GM12878 (cell line): ENCODE measurements at regions not wholly inside any gene's neighbourhood (a gene's known extent, or its start where the extent isn't known, plus 50 kb on each side); places are given as distances from the start of the nearest gene placed in this dataset.

Experiments used
- ATAC-seq: fragments of 200-7000 bp; cut with Tn5 transposase; 3 replicates; pipeline ENCODE4 v1.9.1; 2020; ENCODE audit warnings: mild to moderate bottlenecking, moderate library complexity
- BruUV-seq: library from RNA; stranded (reverse); fragments of 400-500 nt; replicated peaks from 2 replicates; lab custom pipeline; 2021; lab: Mats Ljungman, UMichigan
- CTCF ChIA-PET: fragments of 300-600 bp; sonication (Branson Sonifier 250); formaldehyde crosslinking; extraction: SDS; loops from one replicate; lab custom pipeline; 2021; ENCODE audit warnings: inconsistent platforms; lab: Yijun Ruan, JAX
- POLR2A ChIA-PET: fragments of 350-600 bp; formaldehyde crosslinking; extraction: SDS; loops from one replicate; lab custom pipeline; 2021; ENCODE audit warnings: inconsistent platforms; lab: Charles Lee
- RAD21 ChIA-PET: fragments of 300-600 bp; sonication (Branson Sonifier 250); formaldehyde crosslinking; loops from one replicate; lab custom pipeline; 2023; ENCODE audit warnings: antibody characterized with exemption; ENCODE audit not compliant: unreplicated experiment; lab: Charles Lee
- SMC1A ChIA-PET: fragments of 300-600 bp; sonication (Branson Sonifier 250); formaldehyde crosslinking; loops from one replicate; lab custom pipeline; 2023; ENCODE audit not compliant: unreplicated experiment, uncharacterized antibody; lab: Charles Lee
- DNase-seq: peaks from one replicate; pipeline ENCODE4 v3.0.0-alpha.2; 2011; ENCODE audit warnings: low read depth, low spot score
- FAIRE-seq: peaks from 3 replicates; lab custom pipeline; 2011; peaks lifted over from hg19 to GRCh38; lab: Jason Lieb, UNC
- H2AFZ ChIP-seq: 2 replicates; pipeline ENCODE4 v1.6.0; 2011; ENCODE audit warnings: low read depth, low read length, control low read depth; ENCODE audit not compliant: control insufficient read depth
- H3K27ac ChIP-seq: 2 replicates; pipeline ENCODE4 v1.5.1; 2011; ENCODE audit warnings: control low read depth; ENCODE audit not compliant: control insufficient read depth, insufficient read depth
- H3K27me3 ChIP-seq, 2 experiments: replicated peaks in 1 of 2; 2 replicates each; pipeline versions ENCODE4 v1.6.0 to v1.6.1; 2011; ENCODE audit warnings: low read length in 1 of 2; ENCODE audit not compliant: control insufficient read depth in 2 of 2, insufficient read depth in 2 of 2
- H3K36me3 ChIP-seq, 2 experiments: 2 replicates each; pipeline ENCODE4 v1.5.1; 2011; ENCODE audit warnings: low read length in 1 of 2; ENCODE audit not compliant: control insufficient read depth in 2 of 2, insufficient read depth in 2 of 2
- H3K4me1 ChIP-seq: 2 replicates; pipeline ENCODE4 v1.6.1; 2011; ENCODE audit warnings: mild to moderate bottlenecking, low read length, moderate library complexity, mixed read lengths; ENCODE audit not compliant: control insufficient read depth, insufficient read depth
- H3K4me2 ChIP-seq: 2 replicates; pipeline ENCODE4 v1.6.0; 2011; ENCODE audit warnings: control low read depth; ENCODE audit not compliant: control insufficient read depth, insufficient read depth
- H3K4me3 ChIP-seq: fragments of 200-600 bp; sonication (generic); 2 replicates; pipeline ENCODE4 v1.5.1; 2016
- H3K79me2 ChIP-seq: 2 replicates; pipeline ENCODE4 v1.6.0; 2011; ENCODE audit warnings: low read length; ENCODE audit not compliant: control insufficient read depth, insufficient read depth
- H3K9ac ChIP-seq: 2 replicates; pipeline ENCODE4 v1.8.0; 2011; ENCODE audit warnings: low read length, control low read depth, mixed read lengths; ENCODE audit not compliant: control insufficient read depth, insufficient read depth
- H3K9me3 ChIP-seq: replicated peaks from 3 replicates; pipeline ENCODE4 v1.5.1; 2011; ENCODE audit warnings: mild to moderate bottlenecking, low read length; ENCODE audit not compliant: control insufficient read depth, insufficient read depth
- H4K20me1 ChIP-seq: 2 replicates; pipeline ENCODE4 v1.6.0; 2011; ENCODE audit not compliant: control insufficient read depth, insufficient read depth
- ATF3 ChIP-seq: IDR thresholded peaks from 2 replicates; pipeline ENCODE4 v1.6.1; 2011; ENCODE audit warnings: low read depth, mild to moderate bottlenecking, low read length, moderate library complexity, borderline replicate concordance; ENCODE audit errors: extremely low read depth
- BMI1 ChIP-seq: fragments of 450-650 bp; IDR thresholded peaks from 2 replicates; pipeline ENCODE4 v1.6.1; 2016; ENCODE audit warnings: mild to moderate bottlenecking, moderate library complexity, borderline replicate concordance
- E4F1 ChIP-seq: fragments of 450-650 bp; IDR thresholded peaks from 2 replicates; pipeline ENCODE4 v1.6.1; 2018; ENCODE audit warnings: borderline replicate concordance, mild to moderate bottlenecking; ENCODE audit not compliant: partially characterized antibody
- ETV6 ChIP-seq, 2 experiments: fragments of 450-650 bp in 1 of 2; IDR thresholded peaks in 1 of 2; conservative IDR thresholded peaks in 1 of 2; 2 replicates each; pipeline ENCODE4 v1.6.1; 2014; ENCODE audit warnings: antibody characterized with exemption in 1 of 2, borderline replicate concordance in 1 of 2, low read depth in 1 of 2, mild to moderate bottlenecking in 1 of 2, moderate library complexity in 1 of 2
- FOS ChIP-seq: IDR thresholded peaks from 3 replicates; pipeline ENCODE4 v1.6.1; 2011; ENCODE audit warnings: borderline replicate concordance; ENCODE audit not compliant: insufficient read length; ENCODE audit errors: extremely low read depth
- MYB ChIP-seq: fragments of 150-350 bp; IDR thresholded peaks from 2 replicates; pipeline ENCODE4 v1.6.1; 2014; ENCODE audit warnings: mild to moderate bottlenecking, low read depth, low read length, borderline replicate concordance
- MYC ChIP-seq: IDR thresholded peaks from 2 replicates; pipeline ENCODE4 v1.6.1; 2011; ENCODE audit warnings: mild to moderate bottlenecking, low read length, moderate library complexity, inconsistent platforms; ENCODE audit not compliant: insufficient read depth, insufficient replicate concordance, insufficient read length, severe bottlenecking
- NFXL1 ChIP-seq: fragments of 450-650 bp; IDR thresholded peaks from 2 replicates; pipeline ENCODE4 v1.6.1; 2017; ENCODE audit warnings: antibody characterized with exemption, mild to moderate bottlenecking, borderline replicate concordance
- SMARCA5 ChIP-seq: fragments of 450-650 bp; IDR thresholded peaks from 2 replicates; pipeline ENCODE4 v1.6.1; 2017; ENCODE audit warnings: mild to moderate bottlenecking
- STAT3 ChIP-seq: IDR thresholded peaks from 2 replicates; pipeline ENCODE4 v1.6.1; 2011; ENCODE audit warnings: low read depth, low read length, improper control_type of control experiment
- ZNF217 ChIP-seq: fragments of 450-650 bp; IDR thresholded peaks from 2 replicates; pipeline ENCODE4 v1.6.1; 2017; ENCODE audit warnings: antibody characterized with exemption, mild to moderate bottlenecking
- WGBS: methylation state at CpG from one replicate; pipeline ENCODE4 v1.1.6; 2016; ENCODE audit warnings: low lambda C conversion rate; ENCODE audit not compliant: insufficient replicate concordance, insufficient coverage; ENCODE audit errors: missing lambda C conversion rate; 5-methylcytosine and 5-hydroxymethylcytosine counted together
- in situ Hi-C: fragments of 300-500 bp; cut with MboI; formaldehyde crosslinking; loops from 9 replicates; pipeline ENCODE4 v1.14.3; 2018; ENCODE audit warnings: mixed read lengths
- intact Hi-C: fragments of 100-400 bp; cut with micrococcal nuclease; formaldehyde crosslinking; loops from one replicate; pipeline ENCODE4 v1.14.2; 2022; ENCODE audit not compliant: unreplicated experiment

- no peak for TF ChIP-seq E4F1
- no peak for TF ChIP-seq SMARCA5
These were observed 180.1 kb upstream of the SOX4 start (continued) for GRCh38 chr6:21413428-21413827.

GRCh38 chr6:21414065-21414464, 179.5 kb upstream of the SOX4 start:
- in situ Hi-C loops, result no loop called here
- ATAC-seq, result no peak
- no peaks in the 10 kb centered on the region for H3K9me3 ChIP-seq
- H3K4me2 ChIP-seq, result no peak overlapping the region
- RAD21 ChIA-PET, result no interaction called here
- no peak overlapping the region for H2AFZ ChIP-seq
- no peak overlapping the region for H3K4me3 ChIP-seq
- H3K27ac ChIP-seq, result no peak overlapping the region
- no peaks in the 10 kb centered on the region for H3K4me1 ChIP-seq
- no peak overlapping the region for H3K9ac ChIP-seq
- TF ChIP-seq NFXL1, result no peak
- TF ChIP-seq STAT3, result no peak
- no peak for TF ChIP-seq SMARCA5
- TF ChIP-seq ETV6 (conservative IDR thresholded peaks at IDR 0.05 in 1 of 2, IDR thresholded peaks at IDR 0.05 in 1 of 2; ENCODE audit: borderline replicate concordance in 1 of 2, low read depth in 1 of 2), result no peak
- no peak for TF ChIP-seq ATF3
- TF ChIP-seq MYB, result no peak
- no peak for TF ChIP-seq ZNF217
- TF ChIP-seq MYC, result no peak
- no peak for TF ChIP-seq FOS
- no peak for TF ChIP-seq BMI1
- TF ChIP-seq, all 136 proteins: peak for 0
- Histone ChIP-seq H3K36me3 (no peaks in the 10 kb centered on the region), H3K27me3 (no peaks in the 10 kb centered on the region), H4K20me1 (no peaks in the 10 kb centered on the region), H3K79me2 (no peaks in the 10 kb centered on the region)
- no TSS peak for BruUV-seq
- intact Hi-C loops, result no loop called here
- SMC1A ChIA-PET, result no interaction called here
- POLR2A ChIA-PET, result no interaction called here
- WGBS, result 52% methylated on average over 5 of the region's 5 CpGs
- DNase-seq (no peak), FAIRE-seq (no peak)
- CTCF ChIA-PET, result no interaction called here
